ENCODE measurements at regions not wholly inside any gene's neighbourhood (a gene's known extent, or its start where the extent isn't known, plus 50 kb on each side); places are given as distances from the start of the nearest gene placed in this dataset.

DNA sequence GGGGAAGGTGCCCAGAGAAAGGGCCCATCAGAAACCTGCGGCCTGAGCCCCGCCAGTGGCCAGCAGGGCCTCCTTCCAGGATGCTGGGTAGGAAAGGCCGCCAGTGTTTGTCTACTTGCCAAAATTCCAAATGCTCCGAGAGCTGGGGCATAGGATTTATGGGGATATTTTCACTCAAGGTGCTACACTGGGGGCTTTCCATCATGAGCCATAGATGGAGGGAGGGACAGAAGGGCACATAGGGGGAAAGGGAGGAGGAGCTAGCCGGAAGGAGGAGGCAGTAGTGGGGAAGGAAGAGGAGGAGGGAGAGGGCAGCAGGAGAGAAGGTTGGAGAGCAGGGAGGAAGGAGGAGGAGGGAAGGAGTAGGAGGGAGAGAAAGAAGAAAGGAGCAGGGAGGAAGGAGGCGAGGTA, 494.7 kb upstream of the PROK2 start:
- CTCF ChIA-PET = interaction anchor here (0.9 to 1.0 kb wide), 2 partner anchors 13 to 23 kb away, joined by 3 read pairs; no protein-coding TSS in a partner anchor
- H3K9me3 ChIP-seq (ENCODE audit: low read length) = no peaks in the 10 kb centered on the region
- Mint-ChIP-seq H3K27ac (no peak overlapping the region), H3K27me3 (peaks cover 5 to 29% of the 10 kb centered on the region in 2 donors), H3K36me3 (peaks cover 0 to 6% (median 0%) of the 10 kb centered on the region in 3 donors), H3K4me3 (no peak overlapping the region), H3K4me1 (peaks cover 1 to 6% (median 5%) of the 10 kb centered on the region in 3 donors), H3K9me3 (peaks cover 0 to 4% (median 2%) of the 10 kb centered on the region in 5 donors)
- peaks cover 6% of the 10 kb centered on the region for H3K4me1 ChIP-seq (ENCODE audit: insufficient read depth, low read length)
- H3K27me3 ChIP-seq (ENCODE audit: insufficient read depth, low read length, poor library complexity, severe bottlenecking) = no peaks in the 10 kb centered on the region
- POLR2A ChIA-PET = interaction anchor here (0.6 kb wide), 1 partner anchor 28 kb away, joined by 4 read pairs; no protein-coding TSS in a partner anchor
- H3K36me3 ChIP-seq (ENCODE audit: insufficient read depth, low read length) = no peaks in the 10 kb centered on the region
- no peak overlapping the region for H3K4me3 ChIP-seq (ENCODE audit: low read length)
- no peak overlapping the region for H3K27ac ChIP-seq (ENCODE audit: low read depth, low read length)
- DNase-seq = no peak

GRCh38 chr3:72279068-72279604, 494.2 kb upstream of the PROK2 start:
- H3K4me3 ChIP-seq (ENCODE audit: low read length) = no peak overlapping the region
- H3K4me1 ChIP-seq (ENCODE audit: insufficient read depth, low read length) = peaks cover 11% of the 10 kb centered on the region
- no peak for DNase-seq
- ChIA-PET POLR2A (no interaction called here), CTCF (interaction anchor here (0.9 kb wide), 1 partner anchor 13 kb away, joined by 3 read pairs; no protein-coding TSS in a partner anchor)
- Mint-ChIP-seq H3K4me1 (peaks cover 6 to 11% (median 10%) of the 10 kb centered on the region in 3 donors), H3K27me3 (peaks cover 5 to 29% of the 10 kb centered on the region in 2 donors), H3K9me3 (peaks cover 0 to 4% (median 2%) of the 10 kb centered on the region in 5 donors), H3K36me3 (peaks cover 0 to 6% (median 0%) of the 10 kb centered on the region in 3 donors), H3K4me3 (no peak overlapping the region), H3K27ac (no peak overlapping the region)
- no peaks in the 10 kb centered on the region for H3K36me3 ChIP-seq (ENCODE audit: insufficient read depth, low read length)
- H3K27me3 ChIP-seq (ENCODE audit: insufficient read depth, low read length, poor library complexity, severe bottlenecking) = no peaks in the 10 kb centered on the region
- H3K27ac ChIP-seq (ENCODE audit: low read depth, low read length) = no peak overlapping the region
- H3K9me3 ChIP-seq (ENCODE audit: low read length) = no peaks in the 10 kb centered on the region

DNA sequence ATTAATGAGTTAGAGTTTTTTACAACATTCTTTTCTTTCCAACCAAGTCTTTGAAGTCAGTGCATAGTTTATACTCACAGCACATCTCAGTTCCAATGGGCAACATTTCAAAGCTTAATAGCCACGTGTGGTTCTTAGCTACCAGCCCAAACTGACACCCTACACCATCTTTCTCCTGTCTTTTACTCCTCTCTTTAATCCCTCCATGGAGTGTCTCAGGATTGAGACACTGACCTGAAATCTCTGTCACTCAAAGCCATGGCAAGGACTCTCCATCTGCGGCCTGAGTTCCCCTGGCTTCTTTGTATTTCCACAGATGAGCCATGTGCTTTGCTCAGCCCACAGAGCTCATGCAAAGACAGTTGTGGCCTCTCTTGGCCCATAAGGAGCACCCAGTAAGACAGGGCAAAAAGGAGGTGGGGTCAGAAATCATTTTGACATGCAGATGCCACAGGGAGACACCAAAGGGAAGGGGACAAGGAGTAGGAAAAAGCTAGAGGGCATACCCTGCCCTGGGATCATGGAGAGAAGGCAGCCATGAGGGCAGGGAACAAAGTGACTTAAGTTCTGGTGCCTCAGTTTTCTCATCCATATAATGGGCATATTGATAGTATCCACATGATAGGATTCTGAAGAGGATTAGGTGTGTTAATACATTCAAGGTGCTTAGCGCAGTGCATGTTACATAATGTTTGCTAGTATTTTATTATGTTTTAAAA, 493.6 kb upstream of the PROK2 start:
- Mint-ChIP-seq H3K27ac (no peak overlapping the region), H3K4me1 (peaks cover 8 to 14% (median 13%) of the 10 kb centered on the region in 3 donors), H3K4me3 (no peak overlapping the region), H3K9me3 (peaks cover 0 to 4% (median 2%) of the 10 kb centered on the region in 5 donors), H3K27me3 (peaks cover 5 to 29% of the 10 kb centered on the region in 2 donors), H3K36me3 (peaks cover 0 to 6% (median 0%) of the 10 kb centered on the region in 3 donors)
- Histone ChIP-seq H3K27me3 (ENCODE audit: insufficient read depth, low read length, poor library complexity, severe bottlenecking) (no peaks in the 10 kb centered on the region), H3K4me1 (ENCODE audit: insufficient read depth, low read length) (peaks cover 17% of the 10 kb centered on the region), H3K36me3 (ENCODE audit: insufficient read depth, low read length) (no peaks in the 10 kb centered on the region), H3K27ac (ENCODE audit: low read depth, low read length) (no peak overlapping the region), H3K4me3 (ENCODE audit: low read length) (no peak overlapping the region), H3K9me3 (ENCODE audit: low read length) (no peaks in the 10 kb centered on the region)
- ChIA-PET POLR2A (no interaction called here), CTCF (no interaction called here)
- no peak for DNase-seq

- peaks cover 17% of the 10 kb centered on the region for H3K4me1 ChIP-seq (ENCODE audit: insufficient read depth, low read length)
- H3K9me3 ChIP-seq (ENCODE audit: low read length) = no peaks in the 10 kb centered on the region
- Mint-ChIP-seq H3K4me3 (no peak overlapping the region), H3K27ac (no peak overlapping the region), H3K4me1 (peaks cover 8 to 14% (median 13%) of the 10 kb centered on the region in 3 donors), H3K9me3 (peaks cover 0 to 4% (median 2%) of the 10 kb centered on the region in 5 donors), H3K36me3 (no peaks in the 10 kb centered on the region), H3K27me3 (peaks cover 7 to 29% of the 10 kb centered on the region in 2 donors)
- DNase-seq = no peak
- ChIA-PET POLR2A (no interaction called here), CTCF (no interaction called here)
- no peak overlapping the region for H3K4me3 ChIP-seq (ENCODE audit: low read length)
- H3K27me3 ChIP-seq (ENCODE audit: insufficient read depth, low read length, poor library complexity, severe bottlenecking) = no peaks in the 10 kb centered on the region
- no peak overlapping the region for H3K27ac ChIP-seq (ENCODE audit: low read depth, low read length)
- no peaks in the 10 kb centered on the region for H3K36me3 ChIP-seq (ENCODE audit: insufficient read depth, low read length)
Measured at GRCh38 chr3:72277710-72278109, 492.8 kb upstream of the PROK2 start.

DNA sequence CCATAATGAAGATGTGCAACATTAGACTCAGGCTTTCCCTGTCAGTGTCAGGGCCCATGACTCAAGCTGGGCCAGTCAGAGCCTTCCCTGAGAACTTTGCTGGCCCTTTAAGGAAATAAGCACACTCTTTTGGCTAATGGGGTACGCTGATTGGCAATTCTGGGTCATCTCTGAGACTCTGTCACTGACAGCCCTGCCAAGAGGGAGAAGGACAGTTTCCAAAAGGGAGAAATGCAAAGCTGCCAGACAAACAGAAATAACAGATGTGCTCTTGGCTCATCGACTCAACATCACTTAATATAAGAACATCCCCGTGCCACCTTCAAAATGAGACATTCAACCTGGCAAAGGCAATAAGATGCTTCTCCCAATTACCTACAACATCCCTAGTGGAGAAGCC, 491.9 kb upstream of the PROK2 start:
- H3K4me1 Mint-ChIP-seq = peaks cover 8 to 14% (median 13%) of the 10 kb centered on the region in 3 donors
- Histone ChIP-seq H3K4me3 (ENCODE audit: low read length) (no peak overlapping the region), H3K36me3 (ENCODE audit: insufficient read depth, low read length) (no peaks in the 10 kb centered on the region), H3K27ac (ENCODE audit: low read depth, low read length) (no peak overlapping the region), H3K27me3 (ENCODE audit: insufficient read depth, low read length, poor library complexity, severe bottlenecking) (no peaks in the 10 kb centered on the region), H3K9me3 (ENCODE audit: low read length) (no peaks in the 10 kb centered on the region), H3K4me1 (ENCODE audit: insufficient read depth, low read length) (peaks cover 19% of the 10 kb centered on the region)
- H3K27me3 Mint-ChIP-seq = peaks cover 7 to 25% of the 10 kb centered on the region in 2 donors
- POLR2A ChIA-PET = no interaction called here
- DNase-seq = no peak
- CTCF ChIA-PET = no interaction called here
- H3K36me3 Mint-ChIP-seq = no peaks in the 10 kb centered on the region
- H3K9me3 Mint-ChIP-seq = no peaks in the 10 kb centered on the region
- no peak overlapping the region for H3K27ac Mint-ChIP-seq
- no peak overlapping the region for H3K4me3 Mint-ChIP-seq

GRCh38 chr3:72275331-72275751, 490.4 kb upstream of the PROK2 start:
- Histone ChIP-seq H3K4me3 (ENCODE audit: low read length) (no peak overlapping the region), H3K36me3 (ENCODE audit: insufficient read depth, low read length) (no peaks in the 10 kb centered on the region), H3K27me3 (ENCODE audit: insufficient read depth, low read length, poor library complexity, severe bottlenecking) (no peaks in the 10 kb centered on the region), H3K9me3 (ENCODE audit: low read length) (no peaks in the 10 kb centered on the region), H3K27ac (ENCODE audit: low read depth, low read length) (no peak overlapping the region), H3K4me1 (ENCODE audit: insufficient read depth, low read length) (peaks cover 30% of the 10 kb centered on the region)
- ChIA-PET CTCF (interaction anchor here (0.9 kb wide), 1 partner anchor 9 kb away, joined by 3 read pairs; no protein-coding TSS in a partner anchor), POLR2A (no interaction called here)
- H3K4me1 Mint-ChIP-seq = peaks cover 8 to 18% (median 14%) of the 10 kb centered on the region in 3 donors
- H3K4me3 Mint-ChIP-seq = no peak overlapping the region
- H3K27me3 Mint-ChIP-seq = peaks cover 2 to 14% of the 10 kb centered on the region in 2 donors
- H3K9me3 Mint-ChIP-seq = no peaks in the 10 kb centered on the region
- DNase-seq = no peak
- H3K27ac Mint-ChIP-seq = no peak overlapping the region
- H3K36me3 Mint-ChIP-seq = no peaks in the 10 kb centered on the region

DNA sequence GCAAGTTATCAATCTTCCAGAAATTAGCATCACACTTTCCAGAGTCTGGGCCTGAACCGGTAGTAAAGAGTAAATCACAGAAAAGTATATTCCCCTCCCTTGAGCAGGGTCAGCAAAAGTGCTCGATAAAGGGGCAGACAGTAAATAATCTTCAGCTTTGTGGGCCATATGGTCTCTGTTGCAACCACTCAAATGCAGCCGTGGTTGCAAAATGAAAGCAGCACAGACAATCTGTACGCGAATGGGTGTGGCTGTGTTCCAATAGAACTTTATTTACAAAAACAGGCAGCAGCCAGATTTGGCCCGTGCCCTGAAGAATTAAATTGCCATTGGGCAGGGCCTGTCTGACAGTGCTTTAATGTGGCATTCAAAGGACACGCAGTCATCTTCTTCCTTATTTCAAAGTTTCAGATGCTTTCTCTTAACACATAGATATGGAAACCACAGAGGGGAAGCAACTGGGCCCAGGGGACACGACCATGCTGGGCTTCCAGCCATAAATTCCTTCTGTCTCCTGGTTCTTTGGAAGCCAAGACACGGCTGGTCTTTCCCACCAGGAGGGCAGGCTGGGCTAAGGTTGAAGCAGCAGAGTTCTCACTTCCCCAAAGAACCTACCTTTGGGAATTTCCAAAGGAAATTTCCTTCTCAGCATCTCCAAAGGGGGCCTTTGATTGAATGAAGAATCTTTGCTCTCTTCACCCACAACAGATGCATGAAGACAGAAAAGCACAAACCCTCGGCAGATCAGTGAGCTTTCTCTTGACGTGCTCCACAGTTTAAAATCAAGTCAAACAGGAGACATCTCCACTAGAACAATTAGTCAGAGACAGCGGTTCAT, 489.8 kb upstream of the PROK2 start:
- Histone ChIP-seq H3K27me3 (ENCODE audit: insufficient read depth, low read length, poor library complexity, severe bottlenecking) (no peaks in the 10 kb centered on the region), H3K9me3 (ENCODE audit: low read length) (no peaks in the 10 kb centered on the region), H3K27ac (ENCODE audit: low read depth, low read length) (no peak overlapping the region), H3K4me3 (ENCODE audit: low read length) (no peak overlapping the region), H3K4me1 (ENCODE audit: insufficient read depth, low read length) (peaks cover 35% of the 10 kb centered on the region), H3K36me3 (ENCODE audit: insufficient read depth, low read length) (no peaks in the 10 kb centered on the region)
- Mint-ChIP-seq H3K9me3 (no peaks in the 10 kb centered on the region), H3K36me3 (no peaks in the 10 kb centered on the region), H3K27ac (peak overlapping the region in 2 of 8 donors; percentile 9 to 17), H3K27me3 (peaks cover 2 to 13% of the 10 kb centered on the region in 2 donors), H3K4me1 (peaks cover 8 to 18% (median 14%) of the 10 kb centered on the region in 3 donors), H3K4me3 (peak overlapping the region in 4 of 7 donors; percentile 5 to 63 (median 36))
- POLR2A ChIA-PET = no interaction called here
- peak in 1 of 5 donors; percentile 17 for DNase-seq
- CTCF ChIA-PET = no interaction called here

DNA sequence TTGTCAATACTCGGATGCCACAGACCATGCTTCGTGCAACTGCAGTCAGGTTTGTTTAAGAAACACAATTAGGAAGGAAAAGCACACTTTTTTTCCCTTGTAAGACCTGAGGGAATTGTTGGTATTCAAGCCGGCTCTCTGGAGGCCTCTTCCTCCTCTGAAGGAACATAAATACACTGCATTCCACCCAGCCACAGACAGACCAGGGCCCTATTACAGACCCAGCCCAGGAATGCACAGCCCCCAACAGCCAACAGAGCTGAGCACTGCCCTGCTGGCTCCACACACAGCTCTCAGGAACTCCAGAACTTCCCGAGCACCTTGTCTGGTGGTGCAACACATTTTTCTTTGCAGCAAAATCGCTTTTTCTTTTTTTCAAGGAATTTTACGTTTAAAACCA, 488.7 kb upstream of the PROK2 start:
- Mint-ChIP-seq H3K4me1 (peaks cover 8 to 18% (median 14%) of the 10 kb centered on the region in 3 donors), H3K9me3 (no peaks in the 10 kb centered on the region), H3K27me3 (peaks cover 2 to 4% of the 10 kb centered on the region in 2 donors), H3K36me3 (no peaks in the 10 kb centered on the region), H3K4me3 (no peak overlapping the region), H3K27ac (no peak overlapping the region)
- H3K4me3 ChIP-seq (ENCODE audit: low read length) = no peak overlapping the region
- H3K36me3 ChIP-seq (ENCODE audit: insufficient read depth, low read length) = no peaks in the 10 kb centered on the region
- H3K9me3 ChIP-seq (ENCODE audit: low read length) = no peaks in the 10 kb centered on the region
- H3K27ac ChIP-seq (ENCODE audit: low read depth, low read length) = no peak overlapping the region
- ChIA-PET CTCF (no interaction called here), POLR2A (no interaction called here)
- DNase-seq = no peak
- H3K27me3 ChIP-seq (ENCODE audit: insufficient read depth, low read length, poor library complexity, severe bottlenecking) = no peaks in the 10 kb centered on the region
- H3K4me1 ChIP-seq (ENCODE audit: insufficient read depth, low read length) = peaks cover 40% of the 10 kb centered on the region
